NCI-H748 (cell line): ENCODE measurements at regions not wholly inside any gene's neighbourhood (a gene's known extent, or its start where the extent isn't known, plus 50 kb on each side); places are given as distances from the start of the nearest gene placed in this dataset.

Experiments
- DNase-seq: peaks from one replicate; lab custom pipeline; 2025; ENCODE audit not compliant: unreplicated experiment; lab: John Stamatoyannopoulos, UW

DNA sequence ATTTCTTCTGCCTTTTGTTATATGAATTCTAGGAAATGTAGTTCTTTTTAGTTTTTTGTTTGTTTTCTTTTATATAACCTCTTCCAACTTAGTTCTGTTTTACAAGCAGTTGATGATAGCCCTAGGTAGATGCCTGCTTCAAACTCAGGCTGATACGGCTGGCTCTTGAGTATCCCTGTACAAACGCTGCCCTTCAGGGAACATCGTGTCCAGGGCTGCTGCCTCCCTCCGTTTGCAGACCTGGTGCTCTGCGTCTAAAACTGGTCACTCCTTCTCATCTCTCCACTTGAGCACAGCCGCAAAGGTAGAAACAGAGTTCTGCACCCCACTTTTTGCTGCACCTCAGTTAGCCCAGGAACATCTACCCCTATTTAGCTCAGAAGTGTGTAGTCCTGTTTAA is 310.1 kb downstream of the PRL start:
- no peak for DNase-seq

DNA sequence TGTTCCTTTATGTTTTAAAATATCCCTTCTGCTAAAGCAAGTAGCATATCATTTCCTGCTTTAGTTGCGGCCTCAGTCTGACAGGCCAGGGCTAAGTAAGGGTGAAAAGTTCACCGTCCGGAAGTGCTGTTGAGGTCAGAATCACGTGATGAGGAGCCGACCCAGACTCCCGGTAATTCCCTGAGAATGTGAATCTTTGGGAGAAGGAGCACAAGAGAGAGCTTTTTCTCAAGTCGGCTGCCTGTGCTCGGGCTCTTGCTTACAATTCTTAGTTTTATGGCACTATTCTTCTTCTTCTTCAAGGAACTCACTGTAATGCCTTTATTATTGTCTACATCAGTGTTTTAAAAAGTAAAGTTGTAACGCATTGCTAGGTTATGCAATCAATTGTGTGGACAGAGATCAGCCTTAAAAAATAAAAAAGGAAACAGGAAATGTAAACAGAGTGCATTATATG is 309.3 kb downstream of the PRL start:
- DNase-seq = no peak

DNA sequence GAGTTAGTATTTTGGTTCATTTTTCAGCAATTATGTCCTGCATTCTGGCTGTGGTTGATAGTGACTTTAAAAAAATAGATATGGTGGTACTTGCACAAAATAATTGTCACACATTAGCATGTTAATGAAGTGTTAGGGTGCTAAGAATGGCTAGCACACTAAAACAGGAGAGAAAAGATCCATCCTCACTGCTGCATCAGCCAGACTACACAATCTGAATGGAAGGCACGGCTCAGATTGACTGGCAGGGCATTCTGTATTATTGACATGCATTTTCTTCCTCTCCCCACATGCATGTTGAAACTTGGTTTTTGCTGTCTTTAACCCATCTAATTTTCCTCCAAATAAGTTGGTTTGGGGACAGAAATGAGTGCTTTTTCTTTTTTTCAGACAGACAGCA is 306.3 kb downstream of the PRL start:
- DNase-seq = no peak

DNA sequence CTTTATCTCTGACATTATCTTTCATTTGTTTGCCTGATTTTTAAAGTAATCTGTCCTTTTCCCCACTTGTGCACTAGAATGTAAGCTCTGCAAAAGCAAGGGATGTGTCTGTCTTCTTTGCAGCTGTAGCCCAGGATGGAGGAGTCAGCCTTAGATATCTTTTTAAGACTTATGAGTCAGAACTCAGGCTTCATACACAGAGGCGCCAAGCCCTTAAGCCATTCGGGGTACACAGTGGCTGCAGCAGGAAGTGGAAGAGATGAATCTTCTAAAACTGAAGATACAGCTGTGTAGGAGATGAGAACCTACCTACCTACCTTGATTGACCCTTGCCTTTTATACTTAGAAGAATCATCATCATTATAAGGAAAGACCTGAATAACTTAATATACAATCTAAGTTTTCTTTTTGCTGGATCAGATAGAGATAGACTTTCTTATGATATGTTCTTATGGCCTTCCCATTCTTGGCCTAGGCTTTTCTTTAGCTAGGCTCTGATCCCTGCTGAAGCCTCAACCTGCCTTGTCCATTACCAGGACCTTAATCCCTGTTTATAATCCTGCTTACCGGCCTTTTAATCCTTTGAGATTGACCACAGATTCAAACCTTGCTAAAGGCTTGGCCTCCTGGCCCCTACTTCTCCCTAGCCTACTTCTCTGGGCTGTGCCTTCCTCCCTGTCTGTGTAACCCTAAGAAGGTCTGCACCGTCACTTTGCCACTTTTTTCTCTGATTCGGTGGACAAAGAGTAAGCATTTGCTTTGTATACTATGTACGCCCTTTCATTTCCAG is 304.5 kb downstream of the PRL start:
- DNase-seq = no peak

DNA sequence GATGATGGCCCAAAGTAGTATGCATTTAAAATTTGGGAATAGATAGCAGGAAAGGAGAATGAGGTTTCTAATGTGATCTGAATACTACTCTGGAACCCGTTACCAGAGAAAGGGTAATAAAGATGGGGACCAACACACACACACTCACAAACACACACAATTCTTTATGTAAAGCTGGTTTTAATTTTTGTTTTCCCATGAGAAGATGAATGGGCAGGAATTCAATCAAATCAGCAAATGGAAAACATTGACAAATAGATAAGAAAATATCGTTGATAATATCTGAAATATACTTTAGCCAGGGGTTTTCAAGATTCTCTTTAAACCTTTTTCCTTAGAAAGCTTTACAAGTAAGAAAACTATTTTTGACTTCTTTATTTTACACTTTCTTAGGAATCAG is 303.0 kb downstream of the PRL start:
- no peak for DNase-seq

DNA sequence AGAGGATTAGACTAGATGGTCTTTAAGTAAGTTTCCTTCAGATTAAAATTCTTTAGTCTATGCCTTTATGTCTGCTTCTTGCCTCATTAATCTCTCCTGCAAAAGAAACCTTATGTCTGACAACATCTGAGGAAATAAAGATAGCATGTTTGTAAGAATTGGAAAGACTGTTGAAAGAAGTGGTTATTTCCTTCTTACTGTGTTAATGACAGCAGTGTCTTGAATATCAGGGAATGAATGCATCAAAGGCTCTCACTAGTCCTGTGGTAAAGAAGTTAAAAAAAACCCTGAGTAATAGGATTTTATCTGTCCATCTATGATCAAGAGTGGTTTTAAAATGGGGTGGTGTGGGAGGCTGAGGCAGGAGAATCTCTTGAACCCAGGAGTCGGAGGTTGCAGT is 302.0 kb downstream of the PRL start:
- DNase-seq = no peak

DNA sequence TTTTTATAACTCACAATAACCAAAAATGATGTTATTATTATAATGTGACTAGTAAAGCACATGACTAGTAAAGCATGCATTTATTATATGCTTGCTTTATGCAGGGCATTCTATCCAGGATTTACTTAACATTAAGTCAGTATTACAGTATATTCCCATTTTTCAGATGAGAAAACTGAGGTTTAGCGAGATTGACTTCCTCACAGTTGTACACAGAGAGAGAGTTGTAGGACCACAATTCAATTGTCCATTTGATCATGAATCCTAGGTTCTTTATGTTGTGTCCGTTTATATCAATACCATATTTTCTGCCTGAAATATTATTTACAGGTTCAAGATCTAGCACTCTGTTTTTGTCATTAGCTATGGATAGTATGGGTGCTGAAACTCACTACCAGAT is 301.5 kb downstream of the PRL start:
- no peak for DNase-seq

DNA sequence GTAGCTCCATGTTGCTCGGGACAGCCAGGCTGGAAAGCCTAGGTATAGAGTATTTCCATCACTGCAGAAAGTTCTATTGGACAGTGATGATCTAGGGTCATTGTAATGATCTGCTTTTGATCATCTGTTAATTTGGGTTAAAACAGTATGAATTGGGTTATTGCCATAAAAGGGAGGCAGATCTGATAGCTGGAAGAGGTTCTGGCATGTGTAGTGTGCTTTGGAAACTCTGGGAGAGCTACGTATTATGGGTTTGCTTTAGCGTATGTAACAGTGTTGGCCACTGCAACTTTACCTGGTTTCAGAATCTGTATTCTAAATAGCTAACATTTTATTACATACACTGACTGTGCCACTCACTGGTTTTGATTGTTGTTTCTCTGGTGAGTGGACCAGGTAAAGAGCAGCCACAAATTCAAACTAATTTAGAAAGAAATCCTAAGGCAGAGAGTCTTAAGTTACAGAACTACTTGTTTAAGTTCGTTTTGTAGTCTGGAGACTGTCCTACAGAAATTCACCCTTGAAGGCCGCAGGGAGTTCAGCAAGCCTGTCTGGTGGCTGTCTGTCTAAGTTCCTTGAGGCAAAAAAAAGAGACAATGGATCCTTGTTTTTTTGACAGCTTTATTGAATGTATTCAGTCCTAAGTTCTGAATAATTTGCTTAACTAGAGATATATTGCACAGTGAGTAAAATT is 300.3 kb downstream of the PRL start:
- DNase-seq = no peak

DNA sequence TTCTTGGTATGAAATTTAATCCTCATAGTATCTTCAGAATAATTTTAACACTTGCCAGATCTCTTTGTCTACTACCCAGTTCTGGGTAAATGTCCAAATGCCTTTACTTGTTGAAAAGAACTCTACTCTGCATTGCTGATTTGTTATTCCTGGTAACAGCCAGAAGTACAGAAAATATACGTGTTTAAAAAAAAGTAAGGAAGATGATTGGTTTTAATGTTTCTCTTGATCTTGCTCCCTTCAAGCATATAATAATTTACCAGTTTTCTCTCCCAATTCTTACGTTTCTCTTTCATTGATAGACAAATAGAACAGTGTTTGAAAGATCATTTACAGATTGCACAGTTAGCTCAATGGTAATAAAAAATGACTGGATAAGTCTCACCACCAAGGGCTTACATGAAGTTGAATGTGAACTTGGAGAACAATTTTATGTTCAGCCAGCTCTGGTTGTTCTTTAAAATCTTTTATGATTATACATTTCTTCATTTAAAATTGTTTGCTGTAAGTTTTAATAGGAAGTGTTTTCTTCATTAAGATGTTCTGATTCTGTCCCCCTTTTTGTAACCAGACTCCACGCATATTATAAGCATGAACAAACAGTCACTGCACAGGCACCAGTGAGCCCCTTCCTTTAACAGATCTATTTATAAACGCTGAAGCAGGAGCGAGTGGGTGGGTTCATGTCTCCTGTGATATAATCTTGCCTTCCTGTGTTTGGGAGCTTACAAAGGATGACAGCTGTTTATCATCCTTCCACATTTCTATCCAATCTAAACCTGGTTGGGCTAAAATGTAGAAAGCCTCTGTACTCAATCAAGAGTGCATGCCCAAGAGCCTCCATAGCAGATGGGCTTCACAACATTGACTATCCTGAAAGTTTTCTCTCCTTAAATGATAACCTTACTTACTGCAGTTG is 299.5 kb downstream of the PRL start:
- no peak for DNase-seq

DNA sequence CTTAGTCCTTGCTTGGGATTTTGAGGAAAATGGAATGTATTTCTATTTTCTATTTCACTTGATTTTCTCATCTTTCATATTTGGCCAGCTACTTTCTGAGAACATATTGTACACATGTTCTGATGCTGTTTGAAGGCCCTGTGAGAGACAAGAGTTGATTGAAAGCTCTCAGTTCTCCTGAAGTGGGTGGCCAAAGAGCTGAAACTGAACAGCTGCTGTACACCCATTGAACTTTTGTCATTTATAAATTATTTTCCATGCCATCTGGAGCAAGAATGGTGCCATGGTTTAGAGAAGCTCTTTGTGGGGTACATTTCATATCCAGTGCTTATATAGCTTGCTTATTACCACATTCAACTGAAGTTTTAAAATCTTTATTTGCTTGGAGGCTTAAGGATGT is 298.3 kb downstream of the PRL start:
- DNase-seq = no peak

DNA sequence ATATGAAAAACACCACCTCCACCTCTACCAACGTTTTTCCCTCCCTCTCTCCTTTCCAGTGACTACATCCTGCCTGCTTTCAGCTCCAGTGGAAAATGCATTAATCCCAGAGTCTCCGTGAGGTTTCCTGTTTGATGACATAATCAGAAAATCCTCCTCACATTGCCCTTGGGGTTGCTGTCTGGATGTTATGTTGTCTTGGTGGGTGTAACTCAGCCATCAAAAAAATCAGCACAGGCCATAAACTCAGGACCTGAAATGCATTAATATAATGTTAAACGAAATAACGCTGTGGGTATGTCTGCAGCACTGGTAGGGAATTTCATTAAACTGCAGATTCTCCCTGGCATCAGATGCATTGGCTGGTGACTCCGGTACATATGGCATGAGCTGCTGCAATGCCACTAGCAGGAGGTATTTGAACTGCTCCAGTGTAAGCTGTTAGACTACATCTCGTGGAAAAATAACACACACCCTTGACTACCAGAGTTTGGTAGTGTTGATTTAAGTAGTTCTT is 297.8 kb downstream of the PRL start:
- DNase-seq = no peak

DNA sequence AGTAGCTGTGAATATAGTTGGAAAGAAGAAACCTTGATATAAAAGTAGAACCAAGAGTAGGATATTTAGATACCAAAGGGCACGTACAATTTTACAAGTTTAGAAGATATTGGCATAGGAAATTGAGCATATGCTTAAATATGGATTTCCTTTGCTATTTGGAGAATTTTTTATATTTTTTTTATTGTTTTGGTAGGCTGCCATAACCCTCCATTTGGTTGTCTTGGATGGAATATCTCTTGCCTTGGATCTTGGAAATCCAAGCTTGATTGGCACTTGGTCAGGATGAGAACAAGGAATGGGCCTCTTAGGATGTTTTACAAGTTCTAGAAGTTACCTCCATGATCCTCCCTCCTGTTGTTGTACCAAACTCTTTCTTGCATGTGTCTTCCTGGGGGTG is 297.1 kb downstream of the PRL start:
- DNase-seq = no peak

DNA sequence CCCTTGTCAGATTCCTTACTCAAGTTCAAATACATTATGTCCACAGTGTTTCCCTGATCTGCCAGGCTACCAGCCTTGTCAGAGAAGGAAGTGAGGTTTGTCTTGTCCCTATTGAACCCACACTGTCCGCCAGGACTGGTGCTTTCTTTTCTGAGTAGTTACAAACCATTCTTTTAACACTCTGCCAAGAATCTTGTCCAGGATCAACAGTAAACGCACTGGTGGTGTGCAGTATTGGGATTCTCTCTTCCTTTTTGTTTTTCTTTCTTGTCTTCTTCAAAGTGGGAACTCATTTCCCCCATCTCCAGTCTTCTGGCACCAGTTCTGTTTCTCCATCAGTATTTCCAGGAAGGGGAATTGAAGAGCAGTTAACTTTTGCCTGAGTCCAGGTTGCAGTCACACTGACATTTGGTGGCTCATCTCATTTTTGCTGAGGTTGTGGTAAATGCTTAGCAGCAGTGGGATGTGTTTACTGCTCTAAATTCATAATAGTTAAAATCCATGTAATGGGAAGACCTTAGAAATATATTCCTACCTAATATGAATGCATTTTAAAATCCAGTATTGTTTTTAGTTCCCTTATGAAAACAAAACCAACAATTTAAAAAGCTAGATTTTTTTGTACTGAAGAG is 295.3 kb downstream of the PRL start:
- DNase-seq = no peak

DNA sequence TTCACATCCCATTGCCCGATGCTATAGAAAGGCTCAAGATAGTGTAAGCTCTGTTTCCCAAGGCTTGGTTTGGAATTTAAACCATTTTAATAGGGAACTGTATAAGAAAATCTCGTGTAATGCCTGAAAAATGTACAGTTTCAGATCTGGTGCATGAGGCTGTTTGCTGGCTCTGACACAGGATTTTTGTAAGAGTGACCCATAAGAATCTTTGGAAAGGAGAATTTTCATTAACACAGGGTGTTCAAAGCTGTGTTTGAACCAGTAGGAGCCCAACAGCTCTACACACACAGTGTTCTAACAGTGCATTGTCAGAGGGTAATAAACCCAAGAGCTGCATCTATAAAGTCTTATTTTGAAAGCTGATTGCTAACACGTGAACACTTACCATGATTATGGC is 293.5 kb downstream of the PRL start:
- no peak for DNase-seq

DNA sequence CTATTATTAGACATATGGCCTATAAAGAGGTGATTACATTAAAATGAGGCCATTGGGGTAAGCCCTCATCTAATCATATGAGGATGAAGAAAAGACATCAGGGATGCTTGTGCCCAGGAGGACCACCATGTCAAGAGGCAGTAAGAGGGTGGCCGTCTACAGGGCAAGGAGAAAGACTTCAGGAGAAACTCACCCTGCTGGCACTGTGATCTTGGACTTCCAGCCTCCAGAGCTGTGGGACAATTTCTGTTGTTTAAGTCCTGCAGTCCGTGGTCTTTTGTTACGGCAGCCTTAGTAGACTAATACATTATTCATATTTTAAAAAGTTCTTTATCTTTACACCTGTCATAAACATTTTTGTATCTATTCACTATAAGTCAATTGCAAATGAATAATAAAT is 290.0 kb downstream of the PRL start:
- DNase-seq = no peak

DNA sequence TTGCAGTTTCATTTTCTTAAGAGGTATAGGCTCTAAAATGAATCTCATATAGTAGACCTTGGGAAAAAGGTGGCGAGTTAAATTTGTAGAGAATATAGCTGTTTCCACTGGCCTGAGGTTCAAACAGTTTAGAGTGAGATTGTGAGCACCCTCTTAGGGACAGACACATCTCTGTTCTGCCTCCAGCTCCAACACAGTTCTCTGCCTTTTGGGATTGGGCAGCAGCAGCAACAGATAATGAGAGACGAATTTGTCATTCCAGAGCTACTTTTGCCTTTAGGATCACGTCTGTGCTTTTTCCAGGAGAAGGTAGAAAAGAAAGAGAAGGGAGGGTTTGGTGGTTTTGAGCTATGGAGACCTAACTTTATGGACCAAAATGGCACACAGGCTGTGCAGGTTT is 289.4 kb downstream of the PRL start:
- DNase-seq = no peak

DNA sequence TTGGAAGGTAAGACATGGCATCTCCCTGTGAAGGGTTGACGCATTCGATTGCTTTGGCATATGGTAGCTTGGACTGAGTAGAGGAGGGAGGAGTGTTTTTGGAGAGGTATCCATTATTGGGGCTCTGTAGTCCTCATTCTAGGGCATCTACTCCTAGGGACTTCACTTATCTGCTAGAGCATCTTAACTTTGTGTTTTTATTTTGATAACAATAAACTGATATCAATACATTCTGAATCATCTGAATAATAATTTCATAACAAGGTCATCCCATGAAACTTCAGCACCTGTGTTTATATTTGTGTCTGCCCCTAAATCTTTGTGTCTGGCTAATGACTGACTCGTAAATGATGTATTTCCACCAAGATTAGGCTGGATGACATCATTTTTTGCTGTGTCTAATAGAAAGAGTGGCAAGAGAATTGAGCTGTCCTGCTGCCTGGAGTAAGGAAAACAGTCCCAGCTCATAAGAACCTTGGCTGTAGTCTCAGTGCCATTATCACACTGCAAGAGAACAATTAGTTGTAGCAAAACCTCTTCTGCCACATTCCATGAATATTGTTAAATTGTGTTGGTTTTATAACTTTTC is 288.5 kb downstream of the PRL start:
- DNase-seq = no peak

DNA sequence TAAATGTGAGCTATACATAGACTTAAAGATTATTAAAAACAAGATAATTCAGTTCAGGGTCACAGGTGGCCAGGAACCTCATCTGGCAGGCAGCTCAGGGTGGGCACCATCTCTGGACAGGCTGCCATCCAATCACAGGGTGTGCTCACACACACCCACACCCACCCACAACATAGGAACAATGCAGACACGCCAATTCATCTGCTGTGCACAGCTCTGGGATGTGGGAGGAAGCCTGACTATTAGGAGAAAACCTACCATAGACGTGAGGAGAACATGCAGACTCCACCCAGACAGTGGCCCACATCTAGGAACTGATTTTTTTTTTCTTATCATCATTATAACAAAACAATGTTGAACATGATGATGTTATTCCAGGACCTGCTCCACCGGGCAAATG is 286.7 kb downstream of the PRL start:
- no peak for DNase-seq

DNA sequence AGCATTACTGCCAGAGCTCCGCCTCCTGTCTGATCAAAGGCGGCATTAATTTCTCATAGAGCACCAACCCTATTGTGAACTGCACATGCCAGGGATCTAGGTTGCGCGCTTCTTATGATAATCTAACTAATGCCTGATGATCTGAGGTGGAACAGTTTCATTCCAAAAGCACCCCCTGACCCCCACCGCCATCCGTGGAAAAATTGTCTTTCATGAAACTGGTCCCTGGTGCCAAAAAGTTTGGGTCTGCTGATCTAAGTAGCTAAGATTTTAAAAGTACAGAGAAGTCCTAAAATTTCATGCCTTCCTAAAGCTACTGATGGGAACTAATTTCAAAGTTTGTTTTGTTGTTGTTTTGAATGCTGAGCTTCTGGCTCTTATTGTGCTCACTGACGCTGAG is 281.6 kb downstream of the PRL start:
- DNase-seq = no peak

DNA sequence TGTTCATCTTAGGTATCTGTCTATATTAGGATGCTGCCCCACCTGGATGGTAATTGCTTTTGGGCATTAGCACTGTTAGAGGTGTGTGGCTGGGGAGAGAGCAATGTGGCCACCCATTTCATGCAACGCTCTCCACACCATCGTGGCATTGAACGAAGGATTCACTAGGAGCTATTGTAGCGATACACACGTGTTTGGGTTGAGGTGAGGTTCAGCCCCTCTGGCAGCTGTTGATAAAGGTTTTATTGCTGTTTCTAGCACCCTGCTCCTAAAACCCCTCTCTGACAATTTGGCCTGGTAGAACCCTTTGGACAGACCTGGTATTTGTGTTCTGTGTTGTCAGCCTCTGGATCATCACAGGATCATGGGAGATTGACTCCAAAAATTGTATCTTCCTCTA is 280.9 kb downstream of the PRL start:
- DNase-seq = no peak

DNA sequence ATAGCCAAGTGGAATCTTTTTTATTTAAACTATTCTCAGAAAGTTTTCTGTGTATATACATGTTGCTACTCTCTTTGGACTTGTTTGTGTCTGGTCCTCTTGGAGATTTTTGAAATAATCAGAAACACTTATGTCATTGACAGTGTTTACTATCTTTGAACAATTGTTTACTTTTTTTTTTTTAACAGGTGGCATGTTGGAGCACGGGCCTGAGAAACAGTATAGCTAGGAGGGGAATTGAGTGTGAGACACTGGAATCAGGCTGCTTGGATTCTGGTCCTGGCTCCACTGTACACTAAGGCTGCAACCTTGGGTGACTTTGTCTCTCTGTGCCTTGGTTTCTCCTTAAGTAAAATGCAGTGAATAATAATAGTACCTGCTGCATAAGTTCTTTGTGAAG is 279.6 kb downstream of the PRL start:
- DNase-seq = peak; percentile 21
